Peyer's patch (tissue), 4 donors: ENCODE measurements at regions not wholly inside any gene's neighbourhood (a gene's known extent, or its start where the extent isn't known, plus 50 kb on each side); places are given as distances from the start of the nearest gene placed in this dataset.

Experiments used
- POLR2A ChIP-seq, 2 donors: fragments of 450-650 bp; IDR thresholded peaks; one replicate each; pipeline ENCODE4 v1.5.1; 2017; ENCODE audit warnings: antibody characterized with exemption in 2 of 2, mild to moderate bottlenecking in 2 of 2, moderate library complexity in 2 of 2
- TF ChIP-seq, protein P1 (sequence below), 6 experiments: fragments of 450-650 bp in 4 of 6; fragments of 200-600 bp in 2 of 6; sonication (generic) in 1 of 6; IDR thresholded peaks; one replicate each; pipeline ENCODE4 v1.5.1; 2017 to 2019; ENCODE audit warnings: antibody characterized with exemption in 6 of 6, mild to moderate bottlenecking in 3 of 6, moderate library complexity in 1 of 6

DNA sequence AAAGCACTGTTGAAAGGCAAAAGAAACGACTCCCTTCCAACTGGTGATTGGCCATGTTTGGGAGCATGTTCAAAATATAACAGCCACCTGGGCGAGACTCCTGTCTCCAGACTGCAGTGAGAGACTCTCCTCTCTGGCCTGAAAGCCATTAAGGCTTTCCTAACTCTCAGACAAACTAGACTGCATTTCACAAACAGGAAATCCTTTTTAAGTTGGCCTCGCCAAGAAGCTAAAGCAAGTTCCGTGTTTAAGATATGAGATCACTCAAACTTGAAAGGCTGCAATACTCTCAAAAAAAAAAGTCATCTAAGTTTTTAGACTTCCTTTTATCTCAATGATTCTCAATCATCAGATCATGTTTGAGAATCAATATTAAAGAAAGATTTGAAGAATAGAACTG, 117.0 kb downstream of the TFAP2A start:
- TF ChIP-seq, protein P1, sequence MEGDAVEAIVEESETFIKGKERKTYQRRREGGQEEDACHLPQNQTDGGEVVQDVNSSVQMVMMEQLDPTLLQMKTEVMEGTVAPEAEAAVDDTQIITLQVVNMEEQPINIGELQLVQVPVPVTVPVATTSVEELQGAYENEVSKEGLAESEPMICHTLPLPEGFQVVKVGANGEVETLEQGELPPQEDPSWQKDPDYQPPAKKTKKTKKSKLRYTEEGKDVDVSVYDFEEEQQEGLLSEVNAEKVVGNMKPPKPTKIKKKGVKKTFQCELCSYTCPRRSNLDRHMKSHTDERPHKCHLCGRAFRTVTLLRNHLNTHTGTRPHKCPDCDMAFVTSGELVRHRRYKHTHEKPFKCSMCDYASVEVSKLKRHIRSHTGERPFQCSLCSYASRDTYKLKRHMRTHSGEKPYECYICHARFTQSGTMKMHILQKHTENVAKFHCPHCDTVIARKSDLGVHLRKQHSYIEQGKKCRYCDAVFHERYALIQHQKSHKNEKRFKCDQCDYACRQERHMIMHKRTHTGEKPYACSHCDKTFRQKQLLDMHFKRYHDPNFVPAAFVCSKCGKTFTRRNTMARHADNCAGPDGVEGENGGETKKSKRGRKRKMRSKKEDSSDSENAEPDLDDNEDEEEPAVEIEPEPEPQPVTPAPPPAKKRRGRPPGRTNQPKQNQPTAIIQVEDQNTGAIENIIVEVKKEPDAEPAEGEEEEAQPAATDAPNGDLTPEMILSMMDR (IDR thresholded peaks at IDR 0.05), result no peak
- no peak for TF ChIP-seq POLR2A (IDR thresholded peaks at IDR 0.05)
